ENCODE measurements at regions not wholly inside any gene's neighbourhood (a gene's known extent, or its start where the extent isn't known, plus 50 kb on each side); places are given as distances from the start of the nearest gene placed in this dataset.

DNA sequence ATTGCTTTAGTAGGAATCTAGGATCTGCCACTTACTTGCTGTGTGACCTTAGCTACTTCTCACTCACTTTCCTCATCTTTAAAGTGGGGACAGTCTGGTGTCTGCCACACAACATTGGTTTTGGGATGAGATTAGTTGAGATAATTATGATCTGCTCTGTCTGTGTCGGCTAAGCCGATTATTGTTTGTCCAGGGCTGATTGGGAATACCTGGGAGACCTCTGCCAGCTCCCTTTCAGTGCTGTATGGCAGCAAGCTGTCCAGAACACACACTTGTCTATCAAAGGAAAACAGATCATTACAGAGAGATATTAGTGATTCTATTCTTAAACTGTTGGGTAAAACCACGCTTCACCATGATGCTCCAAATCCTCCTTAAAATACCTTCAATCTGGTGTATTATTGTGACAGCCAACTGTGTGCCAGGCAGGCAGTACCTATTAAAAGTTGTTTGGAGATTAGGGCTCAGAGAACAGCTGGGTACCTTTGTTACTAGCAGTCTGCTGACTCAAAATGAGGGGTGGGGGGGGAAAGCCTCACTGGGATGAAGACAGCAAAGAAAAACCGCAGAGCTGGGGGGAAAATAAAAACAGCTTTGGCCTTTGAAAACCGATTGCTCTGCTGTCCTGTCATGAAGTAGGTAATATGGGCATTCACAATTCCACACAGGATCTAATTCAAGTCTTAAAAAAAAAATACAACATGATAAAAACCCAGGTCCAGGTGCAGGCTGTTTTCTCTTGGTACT is 458.4 kb upstream of the C9orf72 start:
- DNase-seq: no peak

DNA sequence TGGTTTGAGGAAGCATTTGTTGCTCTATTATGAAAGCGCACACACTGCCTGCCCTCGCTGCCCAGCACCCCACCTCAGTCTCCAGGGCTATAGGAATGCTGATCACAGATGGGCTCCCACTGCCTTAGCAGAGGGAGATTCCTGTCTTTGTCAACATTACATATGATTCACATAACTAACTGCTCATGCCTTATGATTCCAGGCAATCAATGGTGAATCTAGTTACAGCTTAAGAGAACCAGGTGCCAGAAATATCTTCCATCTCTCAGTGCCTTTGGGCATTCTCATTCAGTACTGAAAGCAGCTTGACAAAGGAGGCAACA is 458.9 kb upstream of the C9orf72 start:
- no peak for DNase-seq

DNA sequence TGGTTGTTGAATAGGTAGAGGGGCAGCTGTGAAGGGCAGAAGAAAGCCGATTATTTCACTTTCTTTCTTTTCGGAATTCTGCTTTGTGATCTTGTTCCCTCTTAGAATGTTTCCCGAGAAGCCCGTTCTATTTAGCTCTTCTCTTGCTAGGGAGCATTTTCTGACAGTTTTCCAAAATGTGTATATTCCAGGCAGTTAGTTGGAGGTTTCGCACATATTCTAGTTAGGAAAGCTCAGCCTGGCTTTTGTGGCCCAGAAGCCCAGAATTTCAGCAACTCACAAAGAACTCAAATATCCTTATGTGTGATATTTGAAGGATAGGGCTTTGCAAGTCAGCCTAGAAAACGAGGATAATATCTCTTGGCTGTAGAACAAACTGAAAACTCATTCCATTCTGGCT is 461.0 kb upstream of the C9orf72 start:
- no peak for DNase-seq

DNA sequence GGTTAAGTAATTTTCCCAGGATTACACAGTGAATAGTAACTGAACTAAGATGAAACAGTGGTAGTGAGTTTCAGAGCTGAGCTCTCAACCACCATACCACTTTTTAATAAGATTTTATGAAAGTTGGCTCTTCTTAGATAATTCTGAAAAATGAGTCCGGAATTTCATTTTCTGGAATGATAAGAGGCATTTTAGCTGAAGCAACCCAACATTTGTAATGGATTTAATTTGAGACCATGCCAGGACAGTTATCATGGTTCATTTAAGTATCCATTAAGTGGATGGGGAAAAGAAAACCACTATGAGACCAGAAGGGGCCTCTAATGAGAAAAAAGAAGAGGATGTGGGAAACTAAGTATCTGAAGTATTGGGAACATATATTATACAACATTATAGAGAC is 464.7 kb upstream of the C9orf72 start:
- DNase-seq: no peak

DNA sequence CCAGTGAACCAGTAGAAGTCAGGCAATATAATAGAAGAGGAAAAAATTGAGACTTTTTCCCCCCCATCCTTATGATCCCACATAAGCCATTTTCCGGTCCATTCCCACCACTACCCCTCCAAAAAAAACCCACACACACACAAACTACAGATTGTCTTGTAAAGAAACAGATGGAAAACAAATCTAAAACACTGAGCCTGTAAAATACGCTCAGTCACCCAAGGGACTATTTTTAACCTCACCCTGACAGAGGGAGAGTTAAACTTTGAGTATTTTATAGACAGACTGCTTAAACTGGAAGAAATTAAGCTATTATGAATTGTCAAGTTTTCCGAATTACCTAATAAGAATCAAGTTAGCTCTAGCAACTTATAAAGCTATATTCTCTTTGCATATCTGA is 471.8 kb upstream of the C9orf72 start:
- no peak for DNase-seq

- no peak for DNase-seq
These were observed 476.8 kb upstream of the C9orf72 start for GRCh38 chr9:28050046-28050445.

DNA sequence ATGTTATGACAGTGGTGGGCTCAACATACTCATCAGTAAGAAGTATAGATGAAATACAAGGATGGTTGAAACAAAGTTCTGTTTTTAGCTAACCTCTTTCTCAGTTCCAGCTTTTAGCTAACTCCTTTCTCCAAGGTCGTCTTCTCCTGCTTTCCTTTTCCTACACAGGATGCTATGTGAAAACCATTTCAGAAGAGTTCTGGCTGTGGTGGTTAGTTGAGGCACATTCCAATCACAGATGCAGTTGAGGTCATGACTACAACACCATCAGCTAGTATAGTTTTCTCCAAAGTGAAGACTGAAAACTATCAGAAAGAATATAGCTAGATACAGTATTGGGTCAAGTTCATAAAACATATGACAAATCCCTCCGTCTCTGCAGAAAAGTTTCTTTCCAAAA is 477.7 kb upstream of the C9orf72 start:
- no peak for DNase-seq

DNA sequence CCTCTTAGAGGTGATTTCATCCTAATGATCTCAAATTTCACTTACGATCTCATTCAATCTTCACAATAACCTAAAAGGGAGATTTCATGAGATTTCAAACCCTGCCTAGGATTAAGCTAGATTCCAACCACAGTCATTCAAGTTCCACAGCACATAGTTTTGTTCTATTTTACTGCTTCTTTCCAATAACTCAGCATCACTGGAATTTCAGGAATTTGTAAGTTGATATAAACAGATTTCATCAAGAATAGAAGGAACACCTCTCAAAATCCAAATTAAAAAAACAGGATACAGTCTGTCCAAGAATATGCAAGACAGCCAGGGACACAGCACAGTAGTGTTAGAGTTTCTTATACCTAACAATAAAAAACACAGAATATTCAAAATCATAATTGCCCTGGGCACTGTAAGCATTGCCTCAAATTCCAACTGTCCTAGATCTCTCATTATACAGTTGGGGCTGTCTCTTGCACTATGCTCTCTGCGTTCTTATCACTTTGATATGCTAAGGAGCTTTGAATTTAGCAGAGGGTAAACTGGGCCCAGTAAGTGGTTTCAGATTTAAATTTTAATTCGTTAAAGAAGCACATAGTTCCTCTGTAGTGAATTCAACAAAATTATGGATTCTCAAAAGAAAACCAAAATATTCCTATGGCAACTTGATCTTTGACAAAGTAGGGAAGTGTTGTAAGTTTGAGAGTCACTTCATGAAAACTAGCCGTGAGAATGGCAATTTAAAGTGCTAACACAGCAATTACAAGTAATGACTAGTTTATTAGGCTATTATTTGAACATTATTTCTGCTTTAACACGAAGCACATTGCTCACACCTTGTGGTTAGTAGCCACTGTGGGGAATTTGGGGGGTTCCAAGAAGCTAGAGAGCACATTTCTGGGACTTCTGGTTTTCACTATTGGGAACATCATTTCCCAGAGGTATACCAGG is 478.6 kb upstream of the C9orf72 start:
- no peak for DNase-seq

DNA sequence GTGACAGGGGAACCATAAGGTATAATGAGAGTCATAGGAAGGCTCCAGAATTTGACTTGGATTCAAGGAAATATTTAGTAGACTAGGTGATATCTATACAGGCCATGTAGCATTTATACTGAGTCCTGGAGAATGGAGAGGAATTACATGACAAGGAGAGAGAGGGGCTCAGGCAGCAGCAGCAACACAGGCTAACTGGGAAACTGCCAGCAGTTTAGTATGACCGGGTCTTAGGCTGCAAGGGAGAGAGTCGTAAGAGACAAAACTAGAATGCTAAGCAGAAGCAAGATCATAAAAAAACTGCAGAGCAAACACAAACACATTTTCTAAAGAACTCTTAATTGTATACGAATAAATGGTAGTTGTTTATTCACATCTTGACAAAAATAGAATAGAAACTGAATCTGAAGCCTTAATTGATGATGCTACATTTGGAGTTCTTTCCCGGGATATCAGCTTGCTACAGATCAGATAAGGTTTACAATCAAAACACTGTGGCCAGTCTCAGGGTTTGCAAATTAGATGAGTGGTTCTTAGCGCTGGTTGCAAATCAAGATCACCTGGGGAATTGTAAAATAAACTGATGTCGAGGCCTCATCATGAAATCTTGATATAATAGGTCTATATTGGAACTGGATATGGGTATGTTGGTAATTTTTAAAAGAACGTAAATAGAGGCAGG is 480.0 kb upstream of the C9orf72 start:
- no peak for DNase-seq

GRCh38 chr9:28056006-28056405 is 482.7 kb upstream of the C9orf72 start:
- DNase-seq: no peak

GRCh38 chr9:28056466-28056865 is 483.2 kb upstream of the C9orf72 start:
- DNase-seq: no peak

DNA sequence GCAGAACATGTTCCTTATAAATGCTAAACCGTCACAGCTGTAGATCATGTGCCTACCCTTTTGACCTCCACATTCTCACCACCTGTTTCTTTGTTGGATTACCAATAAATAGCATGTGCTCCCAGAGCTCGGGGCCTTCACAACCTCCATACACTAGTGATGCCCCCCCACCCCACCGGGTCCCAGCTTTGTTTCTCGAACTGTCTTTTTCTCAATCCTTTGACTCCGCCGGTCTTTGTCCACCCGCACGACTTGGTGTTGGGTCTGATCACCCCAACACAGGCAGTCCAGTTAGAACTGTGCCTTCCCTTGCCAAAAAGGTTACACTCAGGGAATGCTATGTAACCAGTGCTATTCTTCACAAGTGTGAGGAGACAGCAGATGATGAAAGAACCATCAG is 485.9 kb upstream of the C9orf72 start:
- DNase-seq: no peak

DNA sequence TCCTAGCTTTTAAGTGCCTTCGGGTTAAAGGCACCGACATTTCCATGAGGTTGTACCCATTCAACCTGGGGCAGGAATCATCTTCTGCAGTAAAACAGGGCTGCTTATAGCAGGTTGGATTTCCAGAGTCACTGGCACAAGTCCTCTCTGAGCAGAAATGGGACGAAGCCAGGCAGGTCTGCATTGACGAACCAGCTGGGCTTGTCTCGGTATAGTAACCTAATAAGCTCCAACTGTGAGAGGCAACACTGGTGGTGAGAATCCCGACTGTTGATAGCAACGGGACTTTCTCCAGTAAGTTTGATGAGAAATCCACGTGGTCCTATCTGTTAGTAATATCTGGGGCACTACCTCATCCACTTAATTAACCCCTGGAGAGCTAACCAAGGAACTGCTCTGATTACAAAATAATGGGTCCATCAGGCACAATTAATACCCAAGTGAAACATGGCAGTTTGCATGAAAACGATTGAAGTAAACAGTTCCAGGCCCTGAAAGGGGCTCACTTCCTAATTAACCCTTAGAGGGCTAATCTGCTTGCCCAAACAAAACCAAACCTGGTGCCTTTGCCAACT is 491.0 kb upstream of the C9orf72 start:
- DNase-seq: no peak

DNA sequence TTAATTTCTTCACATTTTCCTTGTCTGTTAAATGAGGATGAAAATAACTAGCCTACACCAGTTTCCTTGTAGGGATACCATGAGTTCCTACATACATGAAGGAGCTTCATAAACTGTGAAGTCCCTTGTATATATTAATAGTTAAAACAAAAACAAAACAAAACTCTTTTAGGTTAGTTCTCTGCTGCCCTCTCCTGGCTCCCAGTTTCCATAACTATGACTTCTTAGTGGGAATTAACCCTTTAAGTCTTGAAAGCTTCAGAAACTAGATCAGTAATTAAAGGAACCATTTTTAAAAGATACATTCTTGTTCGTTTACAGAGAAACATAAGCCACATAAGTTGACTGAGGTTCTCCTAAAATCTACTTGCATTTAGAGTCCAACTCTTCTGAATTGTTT is 500.0 kb upstream of the C9orf72 start:
- DNase-seq: no peak

DNA sequence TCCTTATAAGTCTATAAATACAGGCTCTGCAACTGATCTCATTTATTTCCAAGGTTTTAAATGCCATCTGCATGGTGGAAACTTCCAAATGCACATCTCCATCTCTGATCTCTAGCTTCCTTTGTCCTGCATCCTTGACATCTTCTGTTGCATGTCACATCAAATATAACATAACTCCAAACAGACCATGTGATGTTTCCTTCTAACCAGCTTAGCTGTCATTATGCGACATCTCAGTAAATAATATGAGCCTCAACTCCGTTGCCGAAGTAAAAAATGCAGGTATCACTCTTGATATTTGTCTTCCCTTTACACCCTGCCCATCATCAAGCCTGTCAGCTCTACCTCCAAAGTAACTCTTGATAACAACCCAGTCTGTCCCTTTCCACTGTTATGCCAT is 506.4 kb upstream of the C9orf72 start:
- no peak for DNase-seq

DNA sequence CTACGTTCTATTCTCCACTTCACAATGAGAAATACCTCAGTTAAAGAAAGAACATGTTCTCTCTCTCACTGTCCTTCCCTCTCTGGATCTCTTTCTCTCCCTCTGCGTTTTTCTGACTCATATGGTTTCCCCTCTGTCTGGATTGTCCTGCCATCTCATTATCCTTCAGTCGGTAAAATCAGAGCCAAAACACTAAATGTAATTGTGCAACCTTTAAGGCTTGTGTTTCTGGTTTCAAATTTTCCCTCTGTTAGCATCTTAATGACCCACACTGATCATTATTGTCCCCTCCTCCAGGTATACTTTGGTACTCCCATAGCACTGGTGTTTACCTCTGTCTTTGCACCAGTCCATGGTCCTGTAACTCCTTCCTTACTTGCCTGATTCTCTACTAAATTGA is 509.4 kb upstream of the C9orf72 start:
- no peak for DNase-seq

DNA sequence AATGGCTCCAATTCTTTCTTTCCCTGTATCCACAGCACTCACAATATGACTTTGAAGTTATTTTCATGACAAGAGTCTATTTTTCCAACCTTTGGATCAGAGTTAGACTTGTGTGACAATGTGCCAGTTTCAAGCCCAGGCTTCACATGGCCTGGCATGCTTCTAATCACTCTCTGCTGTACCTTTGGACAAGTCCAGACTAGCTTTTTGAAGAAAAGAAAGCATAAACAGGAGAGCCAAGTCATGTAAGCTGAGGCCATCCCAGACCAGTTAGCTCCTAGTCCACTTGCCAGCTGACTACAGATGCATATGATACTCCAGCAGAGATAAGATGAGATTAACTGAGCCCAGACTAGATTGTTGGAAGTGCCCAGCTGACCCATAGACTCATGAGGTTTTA is 513.6 kb upstream of the C9orf72 start:
- no peak for DNase-seq

DNA sequence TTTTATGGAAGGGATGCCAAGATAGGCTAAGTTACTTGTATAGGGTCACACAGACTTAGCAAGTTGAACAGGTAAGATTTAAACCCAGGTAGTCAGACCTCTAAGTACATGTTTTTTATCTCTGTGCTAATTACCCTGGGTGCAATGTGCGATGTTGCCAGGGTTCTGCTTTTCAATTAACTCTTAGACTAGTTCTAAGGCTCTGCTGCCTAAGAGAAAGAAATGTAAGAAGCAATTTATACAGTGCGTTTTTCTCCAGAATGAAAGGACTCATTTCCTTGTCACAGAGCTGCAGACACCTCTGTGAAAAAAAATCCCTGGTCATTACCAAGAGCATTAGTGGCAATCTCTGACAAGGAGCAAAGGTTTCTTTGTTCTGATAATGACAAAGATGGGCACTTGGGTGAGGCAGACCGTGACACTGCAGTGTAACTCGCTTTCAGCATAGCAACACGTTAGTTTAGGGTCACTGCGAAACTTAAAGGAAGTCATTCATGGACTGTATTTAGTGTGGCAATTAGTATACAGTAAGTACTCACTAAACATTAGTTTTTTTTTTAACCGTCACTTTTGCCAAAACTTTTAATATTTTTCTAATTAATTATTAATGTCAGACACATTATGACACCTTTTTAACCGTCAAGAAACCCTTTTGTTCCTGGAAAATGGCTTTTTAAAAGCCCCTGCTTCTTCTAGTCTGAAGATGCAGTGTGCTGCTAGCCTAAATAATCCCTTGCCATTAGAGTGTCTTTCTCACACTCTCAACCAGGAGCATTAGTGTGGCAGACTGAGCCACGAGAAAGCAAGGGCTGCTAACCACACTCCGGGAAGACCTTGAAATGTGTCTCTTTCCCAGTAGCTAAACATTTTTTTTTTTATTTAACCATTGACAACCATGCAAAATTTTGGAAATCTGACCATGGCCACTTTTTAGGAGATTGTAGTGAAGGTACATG is 520.0 kb upstream of the C9orf72 start:
- no peak for DNase-seq

GRCh38 chr9:28101509-28101908 is 528.2 kb upstream of the C9orf72 start:
- DNase-seq: no peak

GRCh38 chr9:28105001-28105400 is 531.7 kb upstream of the C9orf72 start:
- no peak for DNase-seq

- DNase-seq: no peak
These were observed 546.9 kb upstream of the C9orf72 start for GRCh38 chr9:28120184-28120583.

DNA sequence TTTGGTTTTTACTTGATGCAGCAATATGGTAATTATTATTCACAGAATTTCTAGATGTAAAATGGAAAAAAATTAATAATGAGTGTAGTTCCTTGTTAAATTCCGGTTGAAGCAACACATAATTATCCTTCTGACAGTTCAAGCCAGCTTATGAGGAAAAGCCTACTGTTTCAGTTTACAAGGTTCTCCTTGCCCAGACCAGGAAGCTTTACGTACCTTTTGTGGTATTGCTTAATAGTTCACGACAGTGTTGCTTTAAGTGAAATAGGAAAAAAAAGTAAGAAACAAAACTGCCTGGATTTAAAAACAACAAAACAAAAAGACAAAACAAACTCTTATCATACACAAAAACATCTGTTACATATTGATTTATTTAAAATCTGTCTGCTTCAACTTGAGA is 547.3 kb upstream of the C9orf72 start:
- no peak for DNase-seq

Data from bone marrow (tissue), 2 donors.